ENCODE measurements at regions not wholly inside any gene's neighbourhood (a gene's known extent, or its start where the extent isn't known, plus 50 kb on each side); places are given as distances from the start of the nearest gene placed in this dataset.

DNA sequence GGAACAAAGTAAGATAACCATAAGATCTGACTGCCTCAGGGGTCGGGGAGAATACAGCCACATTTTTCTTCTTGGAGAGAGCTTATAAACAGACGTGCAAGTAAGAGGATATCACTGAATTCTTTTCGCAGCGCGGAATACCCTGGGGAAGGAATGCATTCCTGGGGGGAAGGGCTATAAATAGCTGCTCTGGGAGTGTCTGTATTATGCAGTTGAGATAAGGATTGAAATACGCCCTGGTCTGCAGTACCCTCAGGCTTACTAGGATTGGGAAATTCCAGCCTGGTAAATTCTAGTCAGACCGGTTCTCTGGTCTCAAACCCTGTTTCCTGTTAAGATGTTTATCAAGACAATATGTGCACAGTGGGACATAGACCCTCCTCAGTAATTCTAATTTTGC, 1491.7 kb upstream of the RAG2 start:
- H3K23me2 ChIP-seq (ENCODE audit: insufficient read length, low read depth, low read length, poor library complexity, severe bottlenecking): no peaks in the 10 kb centered on the region
- no peak overlapping the region for H3K4me2 ChIP-seq (ENCODE audit: insufficient read depth, insufficient read length, low read length)
- H2BK12ac ChIP-seq (ENCODE audit: insufficient read length, low read depth, low read length): no peak overlapping the region
- no CpG with 5 or more reads among the region's 7 CpGs for WGBS (ENCODE audit: extremely low coverage, insufficient read length, low lambda C conversion rate)
- peaks cover 12 to 24% (median 12%) of the 10 kb centered on the region in 3 experiments for H3K36me3 Mint-ChIP-seq (ENCODE audit: insufficient read depth in 1 of 3, low read depth in 3 of 3)
- H3T11ph ChIP-seq (ENCODE audit: low read length): no peak overlapping the region
- H2BK15ac ChIP-seq (ENCODE audit: low read depth, low read length): no peak overlapping the region
- no peaks in the 10 kb centered on the region; a peak in 1 of 4 replicates for H3K4me1 Mint-ChIP-seq
- DNase-seq: no peak
- no peak overlapping the region for H3K14ac ChIP-seq (ENCODE audit: insufficient read depth, low read length)
- no peak overlapping the region for H3K9ac ChIP-seq (ENCODE audit: extremely low read depth, insufficient read length, low read length)
- no peak for TF ChIP-seq CTCF (conservative IDR thresholded peaks at IDR 0.05)
- peak overlapping the region in 2 of 3 experiments; percentile 31 to 67; a peak in 4 of 7 replicates for H3K27ac Mint-ChIP-seq
- H2BK5ac ChIP-seq (ENCODE audit: insufficient read length, low read length): no peak overlapping the region
- no peak overlapping the region for H2AK5ac ChIP-seq (ENCODE audit: insufficient read length, low read length)
- no peak overlapping the region for H3K4me3 Mint-ChIP-seq
- H3K4ac ChIP-seq (ENCODE audit: low read depth, low read length): no peak overlapping the region
- H3K4me1 ChIP-seq (ENCODE audit: insufficient read depth, low read length): no peaks in the 10 kb centered on the region
- H2AFZ ChIP-seq (ENCODE audit: low read length): no peak overlapping the region
- H3K18ac ChIP-seq (ENCODE audit: insufficient read length, low read depth, low read length): no peak overlapping the region
- peaks cover 14% of the 10 kb centered on the region for H3K9me3 ChIP-seq (ENCODE audit: control insufficient read depth, low read depth, low read length)
- H3K56ac ChIP-seq (ENCODE audit: insufficient read length, low read depth, low read length): no peak overlapping the region
- H2BK120ac ChIP-seq (ENCODE audit: low read depth, low read length, poor library complexity, severe bottlenecking): no peak overlapping the region
- no peaks in the 10 kb centered on the region for H3K79me2 ChIP-seq (ENCODE audit: insufficient read depth, low read length)
- no peak overlapping the region for H3K23ac ChIP-seq (ENCODE audit: insufficient read length, low read depth, low read length)
- H2BK20ac ChIP-seq (ENCODE audit: low read depth, low read length, poor library complexity, severe bottlenecking): no peak overlapping the region
- no peaks in the 10 kb centered on the region for H3K27me3 ChIP-seq (ENCODE audit: insufficient read depth, low read length)
- H3K79me1 ChIP-seq (ENCODE audit: insufficient read depth, low read depth, low read length, poor library complexity, severe bottlenecking): no peaks in the 10 kb centered on the region
- peaks cover 16 to 21% of the 10 kb centered on the region in 2 experiments for H3K9me3 Mint-ChIP-seq
- no peak overlapping the region for H4K91ac ChIP-seq (ENCODE audit: insufficient read length, low read depth, low read length)
- no peaks in the 10 kb centered on the region for H4K20me1 ChIP-seq (ENCODE audit: control insufficient read depth, insufficient read depth, insufficient read length)
- H3K27ac ChIP-seq (ENCODE audit: insufficient read length, low read depth, low read length): no peak overlapping the region
- no peak overlapping the region for H4K5ac ChIP-seq (ENCODE audit: insufficient read length, low read depth, low read length)
- H4K8ac ChIP-seq (replicated peaks; ENCODE audit: insufficient read length, low read depth, low read length): no peak overlapping the region
- H3K27me3 Mint-ChIP-seq (ENCODE audit: low read depth): no peaks in the 10 kb centered on the region
